Upper lobe of left lung (tissue), 4 donors: ENCODE measurements at regions not wholly inside any gene's neighbourhood (a gene's known extent, or its start where the extent isn't known, plus 50 kb on each side); places are given as distances from the start of the nearest gene placed in this dataset.

Source experiments
- EP300 ChIP-seq, 4 donors: sonication (generic); formaldehyde crosslinking; IDR thresholded peaks; one replicate each; pipeline ENCODE4 v1.5.1; 2017; ENCODE audit warnings: antibody characterized with exemption in 4 of 4, control low read depth in 2 of 4
- POLR2A ChIP-seq, 4 donors: fragments of 450-650 bp; IDR thresholded peaks; one replicate each; pipeline ENCODE4 v1.5.1; 2016 to 2017; ENCODE audit warnings: antibody characterized with exemption in 4 of 4, mild to moderate bottlenecking in 2 of 4
- POLR2AphosphoS5 ChIP-seq, 2 donors: sonication (generic); formaldehyde crosslinking; IDR thresholded peaks; one replicate each; pipeline ENCODE4 v1.5.1; 2017; ENCODE audit warnings: antibody characterized with exemption in 2 of 2
- TF ChIP-seq, protein P1 (sequence below), 6 experiments: fragments of 450-650 bp in 4 of 6; fragments of 200-600 bp in 2 of 6; sonication (generic) in 2 of 6; IDR thresholded peaks; one replicate each; pipeline ENCODE4 v1.5.1; 2016 to 2019; ENCODE audit warnings: antibody characterized with exemption in 6 of 6

DNA sequence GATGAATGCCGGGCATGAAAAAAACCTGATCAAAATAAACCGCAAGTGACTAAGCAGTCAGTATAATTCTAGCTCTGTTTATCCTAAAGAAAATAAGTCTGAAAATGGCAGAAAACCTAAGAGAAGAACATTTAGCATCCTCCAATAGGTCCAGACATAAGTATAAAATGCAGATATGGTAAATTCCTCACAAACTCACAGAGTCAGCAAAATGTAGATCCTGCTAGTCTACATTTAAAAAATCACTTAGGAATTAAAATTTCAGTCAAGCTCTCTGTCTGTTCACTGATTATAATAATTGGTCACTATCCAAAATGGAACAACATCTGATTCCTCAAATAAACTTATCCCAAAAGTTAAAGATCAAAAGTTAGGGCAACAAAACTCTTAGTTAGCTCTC, 95.1 kb downstream of the DIO2 start:
- TF ChIP-seq, protein P1, sequence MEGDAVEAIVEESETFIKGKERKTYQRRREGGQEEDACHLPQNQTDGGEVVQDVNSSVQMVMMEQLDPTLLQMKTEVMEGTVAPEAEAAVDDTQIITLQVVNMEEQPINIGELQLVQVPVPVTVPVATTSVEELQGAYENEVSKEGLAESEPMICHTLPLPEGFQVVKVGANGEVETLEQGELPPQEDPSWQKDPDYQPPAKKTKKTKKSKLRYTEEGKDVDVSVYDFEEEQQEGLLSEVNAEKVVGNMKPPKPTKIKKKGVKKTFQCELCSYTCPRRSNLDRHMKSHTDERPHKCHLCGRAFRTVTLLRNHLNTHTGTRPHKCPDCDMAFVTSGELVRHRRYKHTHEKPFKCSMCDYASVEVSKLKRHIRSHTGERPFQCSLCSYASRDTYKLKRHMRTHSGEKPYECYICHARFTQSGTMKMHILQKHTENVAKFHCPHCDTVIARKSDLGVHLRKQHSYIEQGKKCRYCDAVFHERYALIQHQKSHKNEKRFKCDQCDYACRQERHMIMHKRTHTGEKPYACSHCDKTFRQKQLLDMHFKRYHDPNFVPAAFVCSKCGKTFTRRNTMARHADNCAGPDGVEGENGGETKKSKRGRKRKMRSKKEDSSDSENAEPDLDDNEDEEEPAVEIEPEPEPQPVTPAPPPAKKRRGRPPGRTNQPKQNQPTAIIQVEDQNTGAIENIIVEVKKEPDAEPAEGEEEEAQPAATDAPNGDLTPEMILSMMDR (IDR thresholded peaks at IDR 0.05): no peak
- TF ChIP-seq POLR2AphosphoS5 (IDR thresholded peaks at IDR 0.05) (no peak), POLR2A (IDR thresholded peaks at IDR 0.05) (no peak), EP300 (IDR thresholded peaks at IDR 0.05) (no peak)
